Fibroblast of the aortic adventitia (primary cell): ENCODE measurements at regions not wholly inside any gene's neighbourhood (a gene's known extent, or its start where the extent isn't known, plus 50 kb on each side); places are given as distances from the start of the nearest gene placed in this dataset.

Source experiments
- DNase-seq: peaks from one replicate; pipeline ENCODE4 v3.0.0-alpha.2; 2010; ENCODE audit warnings: low read depth
- H3K4me3 ChIP-seq: 2 replicates; pipeline ENCODE4 v1.5.1; 2011; ENCODE audit warnings: low read depth, mild to moderate bottlenecking, control low read depth, low read length, moderate library complexity
- CTCF ChIP-seq: IDR thresholded peaks from 2 replicates; pipeline ENCODE4 v1.5.1; 2011; ENCODE audit warnings: mild to moderate bottlenecking, low read length, control low read depth, inconsistent platforms; ENCODE audit not compliant: insufficient read depth

GRCh38 chr1:29643281-29643680 lies 407.0 kb downstream of the PTPRU start:
- no peak for DNase-seq
- H3K4me3 ChIP-seq: no peak overlapping the region
- TF ChIP-seq CTCF: no peak

- no peak for DNase-seq
- H3K4me3 ChIP-seq: no peak overlapping the region
- TF ChIP-seq CTCF: no peak
Observed at GRCh38 chr1:29642519-29642918, 406.2 kb downstream of the PTPRU start.

- no peak for TF ChIP-seq CTCF
- no peak for DNase-seq
- H3K4me3 ChIP-seq: no peak overlapping the region
Observed at GRCh38 chr1:29641921-29642320, 405.6 kb downstream of the PTPRU start.

GRCh38 chr1:29640428-29640785 lies 404.1 kb downstream of the PTPRU start:
- H3K4me3 ChIP-seq: no peak overlapping the region
- no peak for TF ChIP-seq CTCF
- no peak for DNase-seq

GRCh38 chr1:29639741-29640427 lies 403.6 kb downstream of the PTPRU start:
- DNase-seq: peak; percentile 8
- no peak for TF ChIP-seq CTCF

GRCh38 chr1:29639156-29639736 lies 402.9 kb downstream of the PTPRU start:
- TF ChIP-seq CTCF: no peak
- no peak overlapping the region for H3K4me3 ChIP-seq
- no peak for DNase-seq

More at GRCh38 chr1:29639741-29640427, 403.6 kb downstream of the PTPRU start:
- no peak overlapping the region for H3K4me3 ChIP-seq
